Body of pancreas (tissue), 4 donors: ENCODE measurements at regions not wholly inside any gene's neighbourhood (a gene's known extent, or its start where the extent isn't known, plus 50 kb on each side); places are given as distances from the start of the nearest gene placed in this dataset.
"Not testable (repeated sequence)": the region's sequence is repeated elsewhere in the genome, so short reads cannot be mapped to it uniquely, and the experiment has no call there.

Experiments
- ATAC-seq: fragments of 150-250 bp; one replicate; pipeline ENCODE4 v1.9.1; 2016
- DNase-seq, 4 donors: peaks; one replicate each; pipeline ENCODE4 v3.0.0-alpha.2; 2019
- H3K27ac ChIP-seq, 4 donors: fragments of 200-600 bp; sonication (generic); 1 replicate in 3 of 4; 2 replicates in 1 of 4; pipeline versions ENCODE4 v1.5.1 to v1.6.1; 2016 to 2019; ENCODE audit warnings: mild to moderate bottlenecking in 1 of 4, mixed read lengths in 1 of 4, moderate library complexity in 1 of 4
- H3K27me3 ChIP-seq, 2 donors: fragments of 200-600 bp; sonication (generic); one replicate each; pipeline ENCODE4 v1.6.0; 2016; ENCODE audit warnings: mild to moderate bottlenecking in 1 of 2
- H3K36me3 ChIP-seq, 2 donors: fragments of 200-600 bp; sonication (generic); replicated peaks in 1 of 2; 2 replicates each; pipeline ENCODE4 v1.5.1; 2016; ENCODE audit warnings: low read depth in 2 of 2; ENCODE audit not compliant: insufficient read depth in 1 of 2
- H3K4me1 ChIP-seq: fragments of 200-600 bp; sonication (generic); one replicate; pipeline ENCODE4 v1.6.0; 2016
- H3K4me3 ChIP-seq, 2 donors: fragments of 200-600 bp; sonication (generic); 1 replicate in 1 of 2; 2 replicates in 1 of 2; pipeline ENCODE4 v1.5.1; 2016 to 2019
- H3K9me3 ChIP-seq, 3 donors: fragments of 200-600 bp; sonication (generic); 1 replicate in 2 of 3; 2 replicates in 1 of 3; pipeline ENCODE4 v1.5.1; 2016
- CTCF ChIP-seq, 7 experiments: fragments of 450-650 bp in 4 of 7; fragments of 200-600 bp in 3 of 7; sonication (generic) in 3 of 7; IDR thresholded peaks; one replicate each; pipeline ENCODE4 v1.5.1; 2016 to 2019; ENCODE audit warnings: antibody characterized with exemption in 7 of 7
- POLR2A ChIP-seq, 3 donors: fragments of 450-650 bp; IDR thresholded peaks; one replicate each; pipeline ENCODE4 v1.6.1; 2016; ENCODE audit warnings: antibody characterized with exemption in 3 of 3, mild to moderate bottlenecking in 2 of 3
- WGBS, 2 donors: methylation state at CpG; one replicate each; pipeline ENCODE4 v1.1.5; 2017; 5-methylcytosine and 5-hydroxymethylcytosine counted together
- intact Hi-C: fragments of 100-400 bp; cut with DNase I; formaldehyde crosslinking; loops from one replicate; pipeline ENCODE4 v1.15.1; 2023

GRCh38 chr5:135154961-135155360 lies 120.9 kb upstream of the PITX1 start:
- WGBS, 2 donors = 68 to 84% methylated on average over 7 of the region's 7 CpGs
- DNase-seq (no peak), ATAC-seq (no peak)
- intact Hi-C loops = no loop called here
- Histone ChIP-seq H3K27me3 (no peaks in the 10 kb centered on the region), H3K9me3 (peaks cover 0 to 7% (median 0%) of the 10 kb centered on the region in 3 donors), H3K4me1 (no peaks in the 10 kb centered on the region), H3K27ac (no peak overlapping the region), H3K36me3 (no peaks in the 10 kb centered on the region), H3K4me3 (no peak overlapping the region)
- no peak for TF ChIP-seq POLR2A (IDR thresholded peaks at IDR 0.05)
- no peak for TF ChIP-seq CTCF (IDR thresholded peaks at IDR 0.05)

- WGBS, 2 donors = 84 to 85% methylated on average over 5 to 8 of the region's 8 CpGs
Measured at GRCh38 chr5:135154197-135154596, 120.2 kb upstream of the PITX1 start.

GRCh38 chr5:135153661-135154060 lies 119.6 kb upstream of the PITX1 start:
- no peaks in the 10 kb centered on the region for H3K4me1 ChIP-seq
- ATAC-seq (no peak), DNase-seq (no peak)
- TF ChIP-seq POLR2A (IDR thresholded peaks at IDR 0.05) (no peak), CTCF (IDR thresholded peaks at IDR 0.05) (no peak)
- no peaks in the 10 kb centered on the region for H3K36me3 ChIP-seq
- no peak overlapping the region for H3K4me3 ChIP-seq
- WGBS, 2 donors = 62 to 76% methylated on average over 3 of the region's 3 CpGs
- H3K9me3 ChIP-seq = no peaks in the 10 kb centered on the region
- no peak overlapping the region for H3K27ac ChIP-seq
- intact Hi-C loops = no loop called here
- H3K27me3 ChIP-seq = no peaks in the 10 kb centered on the region

More at GRCh38 chr5:135154197-135154596, 120.2 kb upstream of the PITX1 start:
- Histone ChIP-seq H3K4me3 (no peak overlapping the region), H3K9me3 (peaks cover 0 to 5% (median 0%) of the 10 kb centered on the region in 3 donors), H3K27ac (no peak overlapping the region), H3K27me3 (no peaks in the 10 kb centered on the region), H3K36me3 (no peaks in the 10 kb centered on the region), H3K4me1 (no peaks in the 10 kb centered on the region)
- intact Hi-C loops = no loop called here
- ATAC-seq (no peak), DNase-seq (no peak)
- no peak for TF ChIP-seq CTCF (IDR thresholded peaks at IDR 0.05)
- TF ChIP-seq POLR2A (IDR thresholded peaks at IDR 0.05) = no peak

GRCh38 chr5:135153259-135153658 lies 119.2 kb upstream of the PITX1 start:
- 54 to 68% methylated on average over 4 of the region's 4 CpGs for WGBS, 2 donors
- ATAC-seq (no peak), DNase-seq (no peak)
- intact Hi-C loops = no loop called here
- Histone ChIP-seq H3K27ac (no peak overlapping the region), H3K4me3 (no peak overlapping the region), H3K27me3 (no peaks in the 10 kb centered on the region), H3K9me3 (no peaks in the 10 kb centered on the region), H3K36me3 (no peaks in the 10 kb centered on the region), H3K4me1 (no peaks in the 10 kb centered on the region)
- TF ChIP-seq CTCF (IDR thresholded peaks at IDR 0.05) (no peak), POLR2A (IDR thresholded peaks at IDR 0.05) (no peak)

GRCh38 chr5:135151660-135152059 lies 117.6 kb upstream of the PITX1 start:
- ATAC-seq, H3K36me3 ChIP-seq, H3K27ac ChIP-seq, H3K4me3 ChIP-seq, H3K9me3 ChIP-seq, DNase-seq, intact Hi-C loops, H3K27me3 ChIP-seq, H3K4me1 ChIP-seq: not testable (repeated sequence)
- 88 to 90% methylated on average over 2 to 3 of the region's 3 CpGs for WGBS, 2 donors
